ENCODE measurements at regions not wholly inside any gene's neighbourhood (a gene's known extent, or its start where the extent isn't known, plus 50 kb on each side); places are given as distances from the start of the nearest gene placed in this dataset.
"Not testable (repeated sequence)": the region's sequence is repeated elsewhere in the genome, so short reads cannot be mapped to it uniquely, and the experiment has no call there.

DNA sequence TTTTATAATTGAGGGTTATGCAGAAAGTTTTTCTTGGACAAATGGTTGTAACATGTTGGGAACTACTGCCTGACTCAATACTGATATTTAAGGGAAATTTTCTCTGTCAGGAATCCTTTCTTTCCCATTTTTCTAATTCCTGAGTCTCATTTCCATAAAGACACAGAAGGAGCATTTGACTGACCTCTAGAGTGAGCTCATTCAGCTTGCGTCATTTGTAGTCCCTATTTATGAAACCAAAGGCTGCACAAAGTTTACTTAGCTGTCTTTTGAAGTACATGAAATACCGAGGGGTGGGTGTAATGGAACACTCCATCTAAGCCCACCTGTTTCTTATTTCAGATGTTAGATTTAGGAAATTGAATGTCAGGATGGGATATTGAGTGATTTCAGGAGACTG, 359.5 kb upstream of the C11orf87 start:
- TF ChIP-seq, protein P1, sequence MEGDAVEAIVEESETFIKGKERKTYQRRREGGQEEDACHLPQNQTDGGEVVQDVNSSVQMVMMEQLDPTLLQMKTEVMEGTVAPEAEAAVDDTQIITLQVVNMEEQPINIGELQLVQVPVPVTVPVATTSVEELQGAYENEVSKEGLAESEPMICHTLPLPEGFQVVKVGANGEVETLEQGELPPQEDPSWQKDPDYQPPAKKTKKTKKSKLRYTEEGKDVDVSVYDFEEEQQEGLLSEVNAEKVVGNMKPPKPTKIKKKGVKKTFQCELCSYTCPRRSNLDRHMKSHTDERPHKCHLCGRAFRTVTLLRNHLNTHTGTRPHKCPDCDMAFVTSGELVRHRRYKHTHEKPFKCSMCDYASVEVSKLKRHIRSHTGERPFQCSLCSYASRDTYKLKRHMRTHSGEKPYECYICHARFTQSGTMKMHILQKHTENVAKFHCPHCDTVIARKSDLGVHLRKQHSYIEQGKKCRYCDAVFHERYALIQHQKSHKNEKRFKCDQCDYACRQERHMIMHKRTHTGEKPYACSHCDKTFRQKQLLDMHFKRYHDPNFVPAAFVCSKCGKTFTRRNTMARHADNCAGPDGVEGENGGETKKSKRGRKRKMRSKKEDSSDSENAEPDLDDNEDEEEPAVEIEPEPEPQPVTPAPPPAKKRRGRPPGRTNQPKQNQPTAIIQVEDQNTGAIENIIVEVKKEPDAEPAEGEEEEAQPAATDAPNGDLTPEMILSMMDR (IDR thresholded peaks at IDR 0.05; ENCODE audit: low read depth, low read length) = no peak
- no peak for DNase-seq (ENCODE audit: extremely low read depth, low read depth)

DNA sequence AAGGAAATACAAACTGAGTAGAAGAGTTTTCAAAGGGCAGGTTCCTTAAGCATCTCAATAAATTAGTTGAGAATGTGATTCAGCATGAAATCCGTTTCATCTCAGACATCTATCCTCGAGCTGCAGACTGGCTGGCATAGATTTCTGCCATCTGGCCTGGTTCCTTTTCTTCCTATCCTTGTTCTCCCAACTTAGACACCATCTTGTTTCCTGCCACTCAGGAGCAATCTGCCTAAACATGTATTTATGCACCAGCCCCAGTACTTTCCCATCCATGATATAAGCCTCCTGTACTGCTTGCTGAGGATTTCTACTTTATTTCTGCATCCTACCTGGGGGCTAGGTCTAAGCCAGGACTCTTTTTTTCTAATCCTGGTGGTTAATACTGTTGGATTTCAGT, 359.1 kb upstream of the C11orf87 start:
- no peak for DNase-seq (ENCODE audit: extremely low read depth, low read depth)
- TF ChIP-seq, protein P1 (IDR thresholded peaks at IDR 0.05; ENCODE audit: low read depth, low read length) = no peak

DNA sequence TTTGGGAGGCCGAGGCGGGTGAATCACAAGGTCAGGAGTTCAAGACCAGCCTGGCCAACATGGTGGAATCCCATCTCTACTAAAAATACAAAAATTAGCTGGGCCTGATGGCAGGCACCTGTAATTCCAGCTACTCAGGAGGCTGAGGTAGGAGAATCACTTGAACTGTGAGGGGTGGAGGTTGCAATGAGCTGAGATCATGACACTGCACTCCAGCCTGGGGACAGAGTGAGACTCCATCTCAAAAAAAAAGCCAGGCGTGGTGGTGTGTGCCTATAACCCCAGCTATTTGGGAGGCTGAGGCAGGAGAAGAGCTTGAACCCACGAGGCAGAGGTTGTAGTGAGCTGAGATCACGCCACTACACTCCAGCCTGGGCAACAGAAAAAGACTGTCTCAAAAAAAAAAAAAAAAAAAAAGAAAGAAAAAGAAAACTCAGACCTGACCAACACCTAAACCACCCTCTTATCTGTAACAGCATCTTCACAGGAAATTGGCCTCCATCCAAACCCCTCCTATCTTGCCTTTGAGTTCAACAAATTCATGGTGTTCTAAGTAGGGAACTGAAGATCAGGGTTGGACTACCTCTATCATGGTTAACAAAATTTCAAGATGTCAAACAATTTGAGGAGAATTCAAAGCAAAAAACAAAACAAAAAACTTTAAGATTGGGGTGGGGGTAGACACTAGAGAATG, 357.2 kb upstream of the C11orf87 start:
- not testable (repeated sequence) for DNase-seq (ENCODE audit: extremely low read depth, low read depth)

DNA sequence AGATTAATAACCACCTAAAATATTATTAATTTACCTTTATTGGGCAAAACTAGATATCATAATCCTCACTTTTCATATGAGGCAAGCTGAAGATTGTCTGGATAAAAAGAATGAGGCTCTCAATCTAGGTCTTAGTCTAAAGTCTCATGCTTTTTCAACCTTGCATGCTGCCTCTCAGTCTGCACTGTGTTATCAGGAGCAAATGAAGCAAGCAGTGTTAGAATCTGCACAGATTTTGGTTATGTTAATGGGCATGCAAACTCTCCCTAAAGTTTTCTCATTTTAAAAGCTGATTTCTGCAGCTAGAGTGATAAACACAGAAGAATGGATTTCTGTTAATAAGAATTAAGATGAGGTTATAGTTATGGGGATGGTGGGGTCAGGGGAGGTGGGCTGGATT, 350.7 kb upstream of the C11orf87 start:
- TF ChIP-seq, protein P1 (IDR thresholded peaks at IDR 0.05; ENCODE audit: low read depth, low read length) = no peak
- DNase-seq (ENCODE audit: extremely low read depth, low read depth) = no peak

DNA sequence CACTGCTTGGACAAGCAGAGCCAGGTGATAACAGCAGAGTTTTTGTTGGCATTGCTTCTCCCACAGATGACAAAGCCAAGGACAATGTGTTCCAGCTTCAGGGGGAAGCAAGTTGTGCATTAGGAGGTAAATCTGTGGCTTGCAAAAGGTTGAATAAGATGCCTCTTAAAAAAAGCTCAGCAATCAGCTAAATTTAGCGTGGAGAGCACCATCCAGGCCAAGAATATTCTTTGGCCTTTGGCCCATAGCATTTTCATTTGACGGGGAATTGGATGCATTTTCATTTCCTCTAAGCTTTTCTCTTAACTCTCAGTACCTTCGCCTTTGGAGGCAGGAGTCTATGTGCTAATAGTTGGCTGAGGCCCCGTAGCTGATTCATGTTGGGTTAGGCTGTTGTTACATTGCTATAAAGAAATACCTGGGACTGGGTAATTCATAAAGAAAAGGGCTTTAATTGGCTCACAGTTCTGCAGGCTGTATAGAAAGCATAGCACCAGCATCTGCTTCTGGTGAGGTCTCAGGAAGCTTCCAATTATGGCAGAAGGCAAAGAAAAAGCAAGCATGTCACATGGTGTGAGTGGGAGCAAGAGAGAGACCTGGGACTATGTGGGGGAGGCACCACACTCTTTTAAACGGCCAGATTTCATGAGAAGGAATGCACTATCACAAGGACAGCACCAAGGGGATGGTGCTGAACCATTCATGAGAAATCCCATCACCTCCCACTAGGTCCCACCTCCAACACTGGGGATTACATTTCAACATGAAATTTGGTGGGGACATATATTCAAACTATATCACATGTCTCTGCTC, 350.1 kb upstream of the C11orf87 start:
- TF ChIP-seq, protein P1 (IDR thresholded peaks at IDR 0.05; ENCODE audit: low read depth, low read length) = no peak
- no peak for DNase-seq (ENCODE audit: extremely low read depth, low read depth)

DNA sequence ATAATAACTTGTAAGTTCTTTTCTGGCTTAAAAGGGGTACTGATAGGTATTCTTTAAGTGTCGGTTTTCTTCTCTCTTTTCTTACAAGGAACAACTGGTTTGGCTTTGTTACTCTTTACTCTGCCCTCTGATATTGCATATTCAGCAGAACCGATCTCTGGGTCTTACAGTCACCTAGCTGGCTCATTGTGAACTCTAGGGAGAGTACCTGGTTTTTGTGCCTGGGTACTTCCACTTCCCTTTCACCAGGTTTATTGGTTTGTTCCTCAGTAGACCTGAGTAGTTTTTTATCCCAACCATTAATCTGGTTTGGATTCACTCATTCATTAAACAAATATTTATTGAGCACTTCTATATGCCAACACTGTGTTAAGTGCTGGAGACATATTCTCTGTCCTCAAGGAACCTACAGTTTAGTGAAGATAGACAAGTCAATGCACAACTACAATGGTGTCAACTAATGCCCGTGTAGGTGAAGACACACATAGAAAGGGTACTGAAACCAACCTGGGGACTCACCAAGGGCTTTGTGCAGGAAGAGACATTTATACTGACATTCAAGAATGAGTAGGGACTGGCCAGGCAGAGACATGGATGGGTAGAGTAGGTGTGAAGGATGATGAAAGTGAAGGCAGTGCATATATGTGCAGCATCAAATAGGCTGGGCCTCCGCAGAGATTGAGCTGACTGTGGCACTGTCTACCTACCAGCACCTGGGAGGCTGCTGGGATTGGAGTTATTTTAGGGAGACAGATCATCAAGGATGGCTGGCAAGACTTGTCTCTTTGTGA, 348.8 kb upstream of the C11orf87 start:
- no peak for DNase-seq (ENCODE audit: extremely low read depth, low read depth)
- TF ChIP-seq, protein P1 (IDR thresholded peaks at IDR 0.05; ENCODE audit: low read depth, low read length) = no peak

DNA sequence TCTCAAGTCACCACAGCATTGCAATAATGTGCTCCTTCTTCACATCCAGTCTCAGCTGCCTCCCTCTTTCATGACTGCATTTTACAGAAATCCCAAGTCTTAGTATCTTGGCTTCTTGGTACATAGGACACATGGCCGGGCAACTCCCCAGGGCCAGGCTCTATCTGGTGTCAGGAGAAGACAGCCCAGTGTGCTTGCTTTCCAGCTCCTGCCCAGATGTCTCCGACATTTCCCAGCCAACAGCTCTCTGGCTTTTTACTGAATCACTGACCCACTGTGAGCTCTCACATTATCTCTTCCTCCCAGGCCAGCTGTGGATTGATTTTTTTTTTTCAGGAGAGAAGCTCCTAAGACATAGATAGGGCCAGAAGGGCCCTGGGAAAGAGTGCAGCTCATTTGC, 346.0 kb upstream of the C11orf87 start:
- TF ChIP-seq, protein P1 (IDR thresholded peaks at IDR 0.05; ENCODE audit: low read depth, low read length) = no peak

More for the DNA sequence above, 346.0 kb upstream of the C11orf87 start:
- DNase-seq (ENCODE audit: extremely low read depth, low read depth) = no peak
